ENCODE measurements at regions not wholly inside any gene's neighbourhood (a gene's known extent, or its start where the extent isn't known, plus 50 kb on each side); places are given as distances from the start of the nearest gene placed in this dataset.

DNA sequence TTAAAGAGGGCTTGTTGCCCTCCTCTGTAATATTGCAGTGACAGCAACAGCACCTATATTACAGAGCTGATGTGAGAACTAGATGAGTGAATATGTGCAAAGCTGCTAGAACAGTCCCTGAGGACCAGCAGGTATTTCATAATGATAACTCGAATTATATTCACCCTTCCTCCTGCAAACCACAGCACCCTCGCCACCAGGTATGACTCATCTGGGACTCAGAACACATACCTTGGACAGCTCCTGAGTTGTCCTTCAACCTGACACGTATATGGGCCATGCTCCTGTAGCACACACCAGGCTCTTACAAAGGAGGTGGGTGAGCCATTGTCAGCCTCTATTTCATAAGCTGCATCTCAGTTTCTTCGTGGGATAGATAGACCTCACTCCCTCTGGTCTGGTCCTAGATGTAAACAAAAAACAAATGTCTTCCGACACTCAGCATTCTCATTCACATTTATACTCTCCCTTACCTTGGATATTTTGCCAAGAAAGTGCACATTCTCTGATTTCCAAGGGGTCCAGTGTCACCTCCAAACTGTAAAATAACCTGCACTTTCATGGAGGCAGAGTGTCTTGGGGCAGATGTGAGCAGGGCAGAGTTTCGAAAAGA lies 124.5 kb downstream of the TLE3 start:
- Histone ChIP-seq H3K9ac (ENCODE audit: low read depth, low read length, poor library complexity, severe bottlenecking) (no peak overlapping the region), H3F3A (ENCODE audit: low read depth) (no peaks in the 10 kb centered on the region), H3K9me3 (ENCODE audit: insufficient read depth, low read depth, low read length) (no peaks in the 10 kb centered on the region), H3K9me2 (replicated peaks; ENCODE audit: low read depth, low read length) (no peaks in the 10 kb centered on the region), H4K20me1 (ENCODE audit: insufficient read depth, low read length, poor library complexity, severe bottlenecking) (no peaks in the 10 kb centered on the region), H3K36me3 (ENCODE audit: insufficient read depth, low read length) (no peaks in the 10 kb centered on the region), H2AFZ (ENCODE audit: low read length) (no peak overlapping the region), H3K4me2 (ENCODE audit: low read depth, low read length, poor library complexity, severe bottlenecking) (no peak overlapping the region), H3K4me3 (ENCODE audit: low read length, poor library complexity, severe bottlenecking) (no peak overlapping the region), H3K79me2 (ENCODE audit: insufficient read depth, low read length) (no peaks in the 10 kb centered on the region), H3K27me3 (ENCODE audit: insufficient read depth, low read length, poor library complexity, severe bottlenecking) (no peaks in the 10 kb centered on the region), H3K4me1 (ENCODE audit: insufficient read depth, low read length, poor library complexity, severe bottlenecking) (no peaks in the 10 kb centered on the region)
- TF ChIP-seq CTCF (conservative IDR thresholded peaks at IDR 0.05; ENCODE audit: low read length) (no peak), EZH2phosphoT487 (IDR thresholded peaks at IDR 0.05; ENCODE audit: borderline replicate concordance) (no peak)

- H3K27me3 ChIP-seq (ENCODE audit: insufficient read depth, low read length, poor library complexity, severe bottlenecking), result no peaks in the 10 kb centered on the region
These were observed 123.8 kb downstream of the TLE3 start for GRCh38 chr15:69973880-69974279.

GRCh38 chr15:69974321-69974720 lies 123.4 kb downstream of the TLE3 start:
- Histone ChIP-seq H3F3A (ENCODE audit: low read depth) (no peaks in the 10 kb centered on the region), H3K9me2 (replicated peaks; ENCODE audit: low read depth, low read length) (no peaks in the 10 kb centered on the region), H3K4me3 (ENCODE audit: low read length, poor library complexity, severe bottlenecking) (no peak overlapping the region), H2AFZ (ENCODE audit: low read length) (no peak overlapping the region), H3K4me1 (ENCODE audit: insufficient read depth, low read length, poor library complexity, severe bottlenecking) (no peaks in the 10 kb centered on the region), H3K9ac (ENCODE audit: low read depth, low read length, poor library complexity, severe bottlenecking) (no peak overlapping the region), H3K36me3 (ENCODE audit: insufficient read depth, low read length) (no peaks in the 10 kb centered on the region), H3K27me3 (ENCODE audit: insufficient read depth, low read length, poor library complexity, severe bottlenecking) (no peaks in the 10 kb centered on the region), H3K4me2 (ENCODE audit: low read depth, low read length, poor library complexity, severe bottlenecking) (no peak overlapping the region), H4K20me1 (ENCODE audit: insufficient read depth, low read length, poor library complexity, severe bottlenecking) (no peaks in the 10 kb centered on the region), H3K79me2 (ENCODE audit: insufficient read depth, low read length) (no peaks in the 10 kb centered on the region), H3K9me3 (ENCODE audit: insufficient read depth, low read depth, low read length) (no peaks in the 10 kb centered on the region)
- no peak for TF ChIP-seq CTCF (conservative IDR thresholded peaks at IDR 0.05; ENCODE audit: low read length)
- TF ChIP-seq EZH2phosphoT487 (IDR thresholded peaks at IDR 0.05; ENCODE audit: borderline replicate concordance), result no peak

More at GRCh38 chr15:69973880-69974279, 123.8 kb downstream of the TLE3 start:
- Histone ChIP-seq H3K9ac (ENCODE audit: low read depth, low read length, poor library complexity, severe bottlenecking) (no peak overlapping the region), H3K9me3 (ENCODE audit: insufficient read depth, low read depth, low read length) (no peaks in the 10 kb centered on the region), H3K9me2 (replicated peaks; ENCODE audit: low read depth, low read length) (no peaks in the 10 kb centered on the region), H3F3A (ENCODE audit: low read depth) (no peaks in the 10 kb centered on the region), H3K36me3 (ENCODE audit: insufficient read depth, low read length) (no peaks in the 10 kb centered on the region), H3K4me2 (ENCODE audit: low read depth, low read length, poor library complexity, severe bottlenecking) (no peak overlapping the region), H2AFZ (ENCODE audit: low read length) (no peak overlapping the region), H3K79me2 (ENCODE audit: insufficient read depth, low read length) (no peaks in the 10 kb centered on the region), H4K20me1 (ENCODE audit: insufficient read depth, low read length, poor library complexity, severe bottlenecking) (no peaks in the 10 kb centered on the region), H3K4me1 (ENCODE audit: insufficient read depth, low read length, poor library complexity, severe bottlenecking) (no peaks in the 10 kb centered on the region), H3K4me3 (ENCODE audit: low read length, poor library complexity, severe bottlenecking) (no peak overlapping the region)
- TF ChIP-seq CTCF (conservative IDR thresholded peaks at IDR 0.05; ENCODE audit: low read length) (no peak), EZH2phosphoT487 (IDR thresholded peaks at IDR 0.05; ENCODE audit: borderline replicate concordance) (no peak)

All from Loucy (cell line).